ENCODE measurements at regions not wholly inside any gene's neighbourhood (a gene's known extent, or its start where the extent isn't known, plus 50 kb on each side); places are given as distances from the start of the nearest gene placed in this dataset.

- H3K4me3 Mint-ChIP-seq = no peak overlapping the region
- POLR2A ChIA-PET = no interaction called here
- CTCF ChIA-PET = no interaction called here
- no peaks in the 10 kb centered on the region for H3K9me3 Mint-ChIP-seq
- ATAC-seq (ENCODE audit: low read depth) (no peak), DNase-seq (no peak)
- no peaks in the 10 kb centered on the region for H3K36me3 Mint-ChIP-seq (ENCODE audit: low read depth)
- intact Hi-C loops (cut with micrococcal nuclease) = no loop called here
- no peaks in the 10 kb centered on the region for H3K4me1 Mint-ChIP-seq
- TF ChIP-seq CTCF (IDR thresholded peaks at IDR 0.05) = no peak
- no peaks in the 10 kb centered on the region for H3K27me3 Mint-ChIP-seq
- no peak overlapping the region for H3K27ac Mint-ChIP-seq
Measured at GRCh38 chr12:87760943-87761342, 268.3 kb downstream of the C12orf50 start.

GRCh38 chr12:87758271-87758670, 270.9 kb downstream of the C12orf50 start:
- Mint-ChIP-seq H3K9me3 (peaks cover 2% of the 10 kb centered on the region), H3K36me3 (ENCODE audit: low read depth) (no peaks in the 10 kb centered on the region), H3K27me3 (no peaks in the 10 kb centered on the region), H3K27ac (no peak overlapping the region), H3K4me3 (no peak overlapping the region), H3K4me1 (no peaks in the 10 kb centered on the region)
- intact Hi-C loops (cut with micrococcal nuclease) = no loop called here
- POLR2A ChIA-PET = no interaction called here
- CTCF ChIA-PET = interaction anchor here (0.5 kb wide), 1 partner anchor 35 kb away, joined by 3 read pairs; no protein-coding TSS in a partner anchor
- ATAC-seq (ENCODE audit: low read depth) (no peak), DNase-seq (no peak)
- TF ChIP-seq CTCF (IDR thresholded peaks at IDR 0.05) = no peak

GRCh38 chr12:87756721-87757120, 272.5 kb downstream of the C12orf50 start:
- H3K27ac Mint-ChIP-seq = no peak overlapping the region
- POLR2A ChIA-PET = no interaction called here
- DNase-seq = no peak
- peaks cover 3% of the 10 kb centered on the region for H3K9me3 Mint-ChIP-seq
- CTCF ChIA-PET = no interaction called here
- H3K4me1 Mint-ChIP-seq = no peaks in the 10 kb centered on the region
- intact Hi-C loops (cut with micrococcal nuclease) = no loop called here
- no peaks in the 10 kb centered on the region for H3K36me3 Mint-ChIP-seq (ENCODE audit: low read depth)
- no peaks in the 10 kb centered on the region for H3K27me3 Mint-ChIP-seq
- no peak overlapping the region for H3K4me3 Mint-ChIP-seq
- no peak for TF ChIP-seq CTCF (IDR thresholded peaks at IDR 0.05)
- ATAC-seq (ENCODE audit: low read depth) = no peak

- intact Hi-C loops (cut with micrococcal nuclease) = no loop called here
- ChIA-PET POLR2A (no interaction called here), CTCF (no interaction called here)
- Mint-ChIP-seq H3K4me1 (no peaks in the 10 kb centered on the region), H3K27me3 (no peaks in the 10 kb centered on the region), H3K9me3 (peaks cover 3% of the 10 kb centered on the region), H3K36me3 (ENCODE audit: low read depth) (no peaks in the 10 kb centered on the region), H3K4me3 (no peak overlapping the region), H3K27ac (no peak overlapping the region)
- no peak for TF ChIP-seq CTCF (IDR thresholded peaks at IDR 0.05)
- no peak for ATAC-seq (ENCODE audit: low read depth)
- no peak for DNase-seq
Measured at GRCh38 chr12:87756111-87756510, 273.1 kb downstream of the C12orf50 start.

DNA sequence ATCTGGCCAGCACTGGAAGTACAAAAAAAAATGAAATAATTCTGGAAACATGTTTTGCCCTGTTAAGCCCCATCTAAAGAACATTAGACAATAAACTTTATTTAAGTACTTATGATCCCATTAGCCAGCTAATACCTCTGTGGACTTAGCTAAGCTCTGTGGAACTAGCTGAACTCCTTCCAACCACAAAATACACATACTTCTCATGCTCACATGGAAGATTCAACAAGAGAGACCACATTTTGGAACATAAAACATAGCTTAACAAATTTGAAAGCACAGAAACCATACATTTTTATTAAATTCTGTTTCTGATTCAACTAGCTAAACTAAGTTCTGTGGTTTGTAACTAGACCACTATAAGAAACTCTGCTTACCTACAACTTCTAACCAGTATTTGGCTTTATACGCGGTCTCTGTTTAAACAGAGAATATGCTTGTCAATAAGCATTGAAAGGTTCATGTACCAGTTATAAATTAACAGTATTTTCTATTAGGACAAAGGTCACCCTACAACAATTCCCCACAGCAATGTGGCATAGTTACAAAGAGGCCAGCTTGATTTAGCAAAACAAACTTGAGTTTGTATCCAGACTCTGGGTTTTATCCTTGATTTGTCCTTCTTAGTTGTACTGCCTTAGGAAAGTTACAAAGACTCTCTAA, 300.1 kb downstream of the C12orf50 start:
- TF ChIP-seq CTCF (IDR thresholded peaks at IDR 0.05) = no peak
- Mint-ChIP-seq H3K4me1 (no peaks in the 10 kb centered on the region), H3K36me3 (ENCODE audit: low read depth) (no peaks in the 10 kb centered on the region), H3K4me3 (no peak overlapping the region), H3K27ac (no peak overlapping the region), H3K27me3 (no peaks in the 10 kb centered on the region), H3K9me3 (no peaks in the 10 kb centered on the region)
- DNase-seq (no peak), ATAC-seq (ENCODE audit: low read depth) (no peak)
- intact Hi-C loops (cut with micrococcal nuclease) = no loop called here
- ChIA-PET CTCF (no interaction called here), POLR2A (no interaction called here)
